Liver (tissue), 3 donors: ENCODE measurements at regions not wholly inside any gene's neighbourhood (a gene's known extent, or its start where the extent isn't known, plus 50 kb on each side); places are given as distances from the start of the nearest gene placed in this dataset.

Experiments
- CTCF ChIP-seq: fragments of 150-350 bp; IDR thresholded peaks from 2 replicates; pipeline ENCODE4 v1.5.1; 2017; ENCODE audit warnings: improper control_type of control experiment, low read depth, low read length; ENCODE audit not compliant: missing input control
- GABPA ChIP-seq, 2 donors: IDR thresholded peaks in 1 of 2; conservative IDR thresholded peaks in 1 of 2; 2 replicates each; pipeline ENCODE4 v1.6.1; 2016; ENCODE audit warnings: antibody characterized with exemption in 2 of 2, mild to moderate bottlenecking in 1 of 2, moderate library complexity in 1 of 2
- JUND ChIP-seq, 2 donors: IDR thresholded peaks; 2 replicates each; pipeline ENCODE4 v1.6.1; 2016; ENCODE audit warnings: antibody characterized with exemption in 2 of 2
- MAX ChIP-seq: IDR thresholded peaks from 2 replicates; pipeline ENCODE4 v1.6.1; 2016; ENCODE audit warnings: antibody characterized with exemption
- RAD21 ChIP-seq, 2 donors: IDR thresholded peaks; 2 replicates each; pipeline ENCODE4 v1.6.1; 2016; ENCODE audit warnings: antibody characterized with exemption in 2 of 2, mild to moderate bottlenecking in 2 of 2
- TAF1 ChIP-seq: conservative IDR thresholded peaks from 2 replicates; pipeline ENCODE4 v1.6.1; 2016; ENCODE audit warnings: antibody characterized with exemption, mild to moderate bottlenecking
- YY1 ChIP-seq: IDR thresholded peaks from 2 replicates; pipeline ENCODE4 v1.6.1; 2016; ENCODE audit warnings: antibody characterized with exemption, mild to moderate bottlenecking
- TF ChIP-seq, protein P1 (sequence below): IDR thresholded peaks from 2 replicates; pipeline ENCODE4 v1.6.1; 2016; ENCODE audit warnings: antibody characterized with exemption, mild to moderate bottlenecking
- donor health status: healthy.
- donor health status: healthy.

DNA sequence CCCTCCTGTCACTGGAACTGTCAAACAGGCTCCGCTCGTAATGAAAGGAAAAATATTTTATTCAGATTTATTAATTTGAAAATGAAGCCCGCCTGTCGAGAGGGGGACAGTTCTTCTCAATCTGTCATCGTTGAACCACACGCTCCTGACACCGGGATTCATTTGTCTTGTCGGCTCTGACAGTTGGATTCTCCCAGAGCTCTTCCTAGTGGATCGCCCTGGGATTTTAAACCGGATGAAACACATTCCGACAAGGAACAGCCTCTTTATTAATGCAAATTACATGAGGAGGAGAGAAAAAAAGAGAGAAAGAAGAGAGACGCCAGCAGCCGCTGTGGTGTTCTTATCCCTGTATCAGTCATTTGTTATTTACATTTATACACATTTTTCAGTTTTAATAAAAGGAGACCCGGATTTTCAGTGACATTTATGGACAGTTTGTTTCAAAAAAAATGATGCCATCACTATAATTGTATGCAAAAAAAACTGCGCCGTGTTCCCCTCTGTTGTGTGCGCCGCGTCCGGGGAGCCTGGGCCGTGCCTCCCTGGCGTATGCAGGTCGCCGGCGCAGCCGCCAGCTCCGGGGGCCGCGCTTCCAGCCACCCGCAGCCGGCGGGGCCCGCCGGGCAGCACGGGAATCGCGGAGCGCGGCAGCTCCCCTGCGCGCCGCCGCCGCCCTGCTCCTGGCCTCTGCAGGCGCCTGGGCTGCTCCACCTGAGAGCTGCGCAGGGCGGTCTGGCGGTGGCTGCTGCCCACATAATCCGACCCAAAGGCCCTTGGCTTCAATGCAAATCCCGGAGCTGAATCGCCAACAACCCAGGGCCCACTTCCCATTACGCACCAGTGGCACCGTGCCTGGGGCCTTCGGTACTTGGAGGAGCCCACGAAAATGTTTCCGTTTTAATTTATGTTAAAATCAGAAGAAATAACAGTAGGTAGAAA is 237.9 kb upstream of the PBX1 start:
- no peak for TF ChIP-seq CTCF
- TF ChIP-seq TAF1: no peak
- no peak for TF ChIP-seq YY1
- TF ChIP-seq, protein P1, sequence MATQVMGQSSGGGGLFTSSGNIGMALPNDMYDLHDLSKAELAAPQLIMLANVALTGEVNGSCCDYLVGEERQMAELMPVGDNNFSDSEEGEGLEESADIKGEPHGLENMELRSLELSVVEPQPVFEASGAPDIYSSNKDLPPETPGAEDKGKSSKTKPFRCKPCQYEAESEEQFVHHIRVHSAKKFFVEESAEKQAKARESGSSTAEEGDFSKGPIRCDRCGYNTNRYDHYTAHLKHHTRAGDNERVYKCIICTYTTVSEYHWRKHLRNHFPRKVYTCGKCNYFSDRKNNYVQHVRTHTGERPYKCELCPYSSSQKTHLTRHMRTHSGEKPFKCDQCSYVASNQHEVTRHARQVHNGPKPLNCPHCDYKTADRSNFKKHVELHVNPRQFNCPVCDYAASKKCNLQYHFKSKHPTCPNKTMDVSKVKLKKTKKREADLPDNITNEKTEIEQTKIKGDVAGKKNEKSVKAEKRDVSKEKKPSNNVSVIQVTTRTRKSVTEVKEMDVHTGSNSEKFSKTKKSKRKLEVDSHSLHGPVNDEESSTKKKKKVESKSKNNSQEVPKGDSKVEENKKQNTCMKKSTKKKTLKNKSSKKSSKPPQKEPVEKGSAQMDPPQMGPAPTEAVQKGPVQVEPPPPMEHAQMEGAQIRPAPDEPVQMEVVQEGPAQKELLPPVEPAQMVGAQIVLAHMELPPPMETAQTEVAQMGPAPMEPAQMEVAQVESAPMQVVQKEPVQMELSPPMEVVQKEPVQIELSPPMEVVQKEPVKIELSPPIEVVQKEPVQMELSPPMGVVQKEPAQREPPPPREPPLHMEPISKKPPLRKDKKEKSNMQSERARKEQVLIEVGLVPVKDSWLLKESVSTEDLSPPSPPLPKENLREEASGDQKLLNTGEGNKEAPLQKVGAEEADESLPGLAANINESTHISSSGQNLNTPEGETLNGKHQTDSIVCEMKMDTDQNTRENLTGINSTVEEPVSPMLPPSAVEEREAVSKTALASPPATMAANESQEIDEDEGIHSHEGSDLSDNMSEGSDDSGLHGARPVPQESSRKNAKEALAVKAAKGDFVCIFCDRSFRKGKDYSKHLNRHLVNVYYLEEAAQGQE: no peak
- no peak for TF ChIP-seq JUND (IDR thresholded peaks at IDR 0.05)
- TF ChIP-seq MAX: no peak
- TF ChIP-seq RAD21 (IDR thresholded peaks at IDR 0.05): no peak
- no peak for TF ChIP-seq GABPA (IDR thresholded peaks at IDR 0.05 in 1 of 2, conservative IDR thresholded peaks at IDR 0.05 in 1 of 2)
